Uterus (tissue), 3 donors: ENCODE measurements at regions not wholly inside any gene's neighbourhood (a gene's known extent, or its start where the extent isn't known, plus 50 kb on each side); places are given as distances from the start of the nearest gene placed in this dataset.

Experiments used
- DNase-seq, 2 donors: peaks; one replicate each; pipeline ENCODE4 v3.0.0-alpha.2; 2019 to 2020
- H3K27ac ChIP-seq, 2 donors: fragments of 200-600 bp; sonication (generic); 1 replicate in 1 of 2; 2 replicates in 1 of 2; pipeline ENCODE4 v1.5.1; 2016 to 2018
- H3K27me3 ChIP-seq, 2 donors: fragments of 200-600 bp; sonication (generic); one replicate each; pipeline ENCODE4 v1.5.1; 2018 to 2019; ENCODE audit warnings: control low read depth in 1 of 2
- H3K36me3 ChIP-seq, 2 donors: fragments of 200-600 bp; sonication (generic); one replicate each; pipeline ENCODE4 v1.5.1; 2019; ENCODE audit warnings: control low read depth in 1 of 2
- H3K4me1 ChIP-seq, 2 donors: fragments of 200-600 bp; sonication (generic); one replicate each; pipeline ENCODE4 v1.5.1; 2018 to 2019; ENCODE audit warnings: control low read depth in 1 of 2
- H3K4me3 ChIP-seq, 2 donors: fragments of 200-600 bp; sonication (generic); 1 replicate in 1 of 2; 2 replicates in 1 of 2; pipeline ENCODE4 v1.5.1; 2018 to 2019; ENCODE audit warnings: mild to moderate bottlenecking in 1 of 2
- H3K9me3 ChIP-seq, 2 donors: fragments of 200-600 bp; sonication (generic); one replicate each; pipeline ENCODE4 v1.5.1; 2019; ENCODE audit warnings: control low read depth in 1 of 2
- POLR2A ChIP-seq, 2 donors: fragments of 450-650 bp; IDR thresholded peaks; one replicate each; pipeline ENCODE4 v1.6.1; 2016; ENCODE audit warnings: antibody characterized with exemption in 2 of 2, mild to moderate bottlenecking in 1 of 2, moderate library complexity in 1 of 2
- intact Hi-C: fragments of 100-400 bp; cut with DNase I; formaldehyde crosslinking; loops from one replicate; pipeline ENCODE4 v1.15.1; 2023; ENCODE audit warnings: low total_unique reads
- TF ChIP-seq, protein P1 (sequence below), 4 experiments: fragments of 200-600 bp in 2 of 4; fragments of 450-650 bp in 2 of 4; sonication (generic) in 2 of 4; IDR thresholded peaks; one replicate each; pipeline ENCODE4 v1.5.1; 2016 to 2019; ENCODE audit warnings: antibody characterized with exemption in 4 of 4, mild to moderate bottlenecking in 2 of 4, moderate library complexity in 1 of 4
- donor health status: DM: yes; HTN: yes; CAD: no.

- intact Hi-C loops = no loop called here
- TF ChIP-seq, protein P1, sequence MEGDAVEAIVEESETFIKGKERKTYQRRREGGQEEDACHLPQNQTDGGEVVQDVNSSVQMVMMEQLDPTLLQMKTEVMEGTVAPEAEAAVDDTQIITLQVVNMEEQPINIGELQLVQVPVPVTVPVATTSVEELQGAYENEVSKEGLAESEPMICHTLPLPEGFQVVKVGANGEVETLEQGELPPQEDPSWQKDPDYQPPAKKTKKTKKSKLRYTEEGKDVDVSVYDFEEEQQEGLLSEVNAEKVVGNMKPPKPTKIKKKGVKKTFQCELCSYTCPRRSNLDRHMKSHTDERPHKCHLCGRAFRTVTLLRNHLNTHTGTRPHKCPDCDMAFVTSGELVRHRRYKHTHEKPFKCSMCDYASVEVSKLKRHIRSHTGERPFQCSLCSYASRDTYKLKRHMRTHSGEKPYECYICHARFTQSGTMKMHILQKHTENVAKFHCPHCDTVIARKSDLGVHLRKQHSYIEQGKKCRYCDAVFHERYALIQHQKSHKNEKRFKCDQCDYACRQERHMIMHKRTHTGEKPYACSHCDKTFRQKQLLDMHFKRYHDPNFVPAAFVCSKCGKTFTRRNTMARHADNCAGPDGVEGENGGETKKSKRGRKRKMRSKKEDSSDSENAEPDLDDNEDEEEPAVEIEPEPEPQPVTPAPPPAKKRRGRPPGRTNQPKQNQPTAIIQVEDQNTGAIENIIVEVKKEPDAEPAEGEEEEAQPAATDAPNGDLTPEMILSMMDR (IDR thresholded peaks at IDR 0.05) = no peak
- TF ChIP-seq POLR2A (IDR thresholded peaks at IDR 0.05) = no peak
- H3K36me3 ChIP-seq = no peaks in the 10 kb centered on the region
- no peak overlapping the region for H3K4me3 ChIP-seq
- H3K27me3 ChIP-seq = no peaks in the 10 kb centered on the region
- H3K4me1 ChIP-seq = no peaks in the 10 kb centered on the region
- no peaks in the 10 kb centered on the region for H3K9me3 ChIP-seq
- no peak overlapping the region for H3K27ac ChIP-seq
- no peak for DNase-seq
Observed at GRCh38 chr10:4672201-4672600, 153.8 kb upstream of the AKR1E2 start.

- no peak overlapping the region for H3K27ac ChIP-seq
Observed at GRCh38 chr10:4671451-4672145, 154.4 kb upstream of the AKR1E2 start.

GRCh38 chr10:4670737-4671136, 155.3 kb upstream of the AKR1E2 start:
- no peak for TF ChIP-seq POLR2A (IDR thresholded peaks at IDR 0.05)
- TF ChIP-seq, protein P1 (IDR thresholded peaks at IDR 0.05) = no peak
- H3K27ac ChIP-seq = no peak overlapping the region
- no peaks in the 10 kb centered on the region for H3K4me1 ChIP-seq
- H3K27me3 ChIP-seq = no peaks in the 10 kb centered on the region
- no peak overlapping the region for H3K4me3 ChIP-seq
- no peak for DNase-seq
- H3K9me3 ChIP-seq = no peaks in the 10 kb centered on the region
- intact Hi-C loops = no loop called here
- H3K36me3 ChIP-seq = no peaks in the 10 kb centered on the region

More at GRCh38 chr10:4671451-4672145, 154.4 kb upstream of the AKR1E2 start:
- TF ChIP-seq, protein P1 (IDR thresholded peaks at IDR 0.05) = no peak
- no peak for TF ChIP-seq POLR2A (IDR thresholded peaks at IDR 0.05)
- no peak overlapping the region for H3K4me3 ChIP-seq
- H3K9me3 ChIP-seq = no peaks in the 10 kb centered on the region
- DNase-seq = no peak
- H3K4me1 ChIP-seq = no peaks in the 10 kb centered on the region
- intact Hi-C loops = no loop called here
- no peaks in the 10 kb centered on the region for H3K36me3 ChIP-seq
- H3K27me3 ChIP-seq = no peaks in the 10 kb centered on the region

GRCh38 chr10:4669585-4669984, 156.4 kb upstream of the AKR1E2 start:
- H3K27ac ChIP-seq = no peak overlapping the region
- H3K4me1 ChIP-seq = no peaks in the 10 kb centered on the region
- intact Hi-C loops = no loop called here
- DNase-seq = no peak
- no peaks in the 10 kb centered on the region for H3K27me3 ChIP-seq
- no peaks in the 10 kb centered on the region for H3K36me3 ChIP-seq
- TF ChIP-seq, protein P1 (IDR thresholded peaks at IDR 0.05) = no peak
- TF ChIP-seq POLR2A (IDR thresholded peaks at IDR 0.05) = no peak
- H3K9me3 ChIP-seq = no peaks in the 10 kb centered on the region
- H3K4me3 ChIP-seq = no peak overlapping the region

GRCh38 chr10:4663162-4663992, 162.6 kb upstream of the AKR1E2 start:
- peak overlapping the region; percentile 90 to 93 for H3K27ac ChIP-seq
- H3K9me3 ChIP-seq = no peaks in the 10 kb centered on the region
- H3K36me3 ChIP-seq = no peaks in the 10 kb centered on the region
- H3K4me1 ChIP-seq = no peaks in the 10 kb centered on the region
- no peaks in the 10 kb centered on the region for H3K27me3 ChIP-seq
- intact Hi-C loops = no loop called here
- DNase-seq = peak; percentile 71 to 89
- H3K4me3 ChIP-seq = no peak overlapping the region
- peak; percentile 24 to 31 for TF ChIP-seq POLR2A (IDR thresholded peaks at IDR 0.05)
- TF ChIP-seq, protein P1 (IDR thresholded peaks at IDR 0.05) = no peak
